Suppressor macrophage (primary cell): ENCODE measurements at regions not wholly inside any gene's neighbourhood (a gene's known extent, or its start where the extent isn't known, plus 50 kb on each side); places are given as distances from the start of the nearest gene placed in this dataset.

ENCODE experiments used
- DNase-seq, 4 experiments: peaks; one replicate each; pipeline ENCODE4 v3.0.0-alpha.2; 2020 to 2022

- DNase-seq = no peak
These were observed 56.5 kb upstream of the NTRK3 start for GRCh38 chr15:88312941-88313579.

GRCh38 chr15:88309363-88309762 lies 52.8 kb upstream of the NTRK3 start:
- no peak for DNase-seq

- no peak for DNase-seq
These were observed 50.8 kb upstream of the NTRK3 start for GRCh38 chr15:88307344-88307743.
